GM12873 (cell line): ENCODE measurements at regions not wholly inside any gene's neighbourhood (a gene's known extent, or its start where the extent isn't known, plus 50 kb on each side); places are given as distances from the start of the nearest gene placed in this dataset.

Experiments used
- TF ChIP-seq, protein P1 (sequence below): IDR thresholded peaks from 2 replicates; pipeline ENCODE4 v1.5.1; 2012; ENCODE audit warnings: low read depth, mild to moderate bottlenecking, moderate library complexity, low read length, control low read depth; ENCODE audit not compliant: insufficient read depth; ENCODE audit errors: missing control alignments

DNA sequence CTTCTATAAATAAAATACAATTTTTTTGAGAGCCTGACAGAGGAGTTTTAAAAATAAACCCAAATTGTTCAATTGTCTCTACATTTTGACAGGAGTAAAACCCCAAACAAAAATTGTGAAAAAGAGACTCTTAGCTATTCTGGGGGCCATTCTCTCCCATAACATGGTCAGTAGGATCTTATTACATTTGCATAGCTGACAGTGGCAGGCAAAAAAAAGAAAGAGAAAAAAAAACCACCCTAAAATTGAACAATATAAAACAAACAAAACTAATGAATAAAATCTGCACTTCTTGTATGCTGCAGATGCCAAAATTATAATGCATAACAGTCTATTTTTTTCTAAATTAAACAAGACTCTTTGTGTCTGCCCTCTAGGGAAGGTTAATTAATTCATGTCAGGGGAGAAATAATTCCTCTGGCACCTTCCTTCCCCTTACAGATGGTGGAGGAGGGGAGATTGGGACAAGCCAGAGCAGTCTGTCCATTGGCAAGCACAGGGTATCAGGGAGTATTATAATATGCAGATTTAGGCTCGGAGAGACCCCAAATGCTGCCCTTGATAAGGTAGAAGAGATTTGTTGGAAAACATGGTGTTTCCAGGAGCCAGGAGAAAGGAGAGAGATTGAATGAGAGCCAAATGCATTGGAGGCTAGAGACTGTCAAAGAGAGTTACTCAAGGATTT is 79.7 kb upstream of the CDH6 start:
- TF ChIP-seq, protein P1, sequence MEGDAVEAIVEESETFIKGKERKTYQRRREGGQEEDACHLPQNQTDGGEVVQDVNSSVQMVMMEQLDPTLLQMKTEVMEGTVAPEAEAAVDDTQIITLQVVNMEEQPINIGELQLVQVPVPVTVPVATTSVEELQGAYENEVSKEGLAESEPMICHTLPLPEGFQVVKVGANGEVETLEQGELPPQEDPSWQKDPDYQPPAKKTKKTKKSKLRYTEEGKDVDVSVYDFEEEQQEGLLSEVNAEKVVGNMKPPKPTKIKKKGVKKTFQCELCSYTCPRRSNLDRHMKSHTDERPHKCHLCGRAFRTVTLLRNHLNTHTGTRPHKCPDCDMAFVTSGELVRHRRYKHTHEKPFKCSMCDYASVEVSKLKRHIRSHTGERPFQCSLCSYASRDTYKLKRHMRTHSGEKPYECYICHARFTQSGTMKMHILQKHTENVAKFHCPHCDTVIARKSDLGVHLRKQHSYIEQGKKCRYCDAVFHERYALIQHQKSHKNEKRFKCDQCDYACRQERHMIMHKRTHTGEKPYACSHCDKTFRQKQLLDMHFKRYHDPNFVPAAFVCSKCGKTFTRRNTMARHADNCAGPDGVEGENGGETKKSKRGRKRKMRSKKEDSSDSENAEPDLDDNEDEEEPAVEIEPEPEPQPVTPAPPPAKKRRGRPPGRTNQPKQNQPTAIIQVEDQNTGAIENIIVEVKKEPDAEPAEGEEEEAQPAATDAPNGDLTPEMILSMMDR, result no peak

DNA sequence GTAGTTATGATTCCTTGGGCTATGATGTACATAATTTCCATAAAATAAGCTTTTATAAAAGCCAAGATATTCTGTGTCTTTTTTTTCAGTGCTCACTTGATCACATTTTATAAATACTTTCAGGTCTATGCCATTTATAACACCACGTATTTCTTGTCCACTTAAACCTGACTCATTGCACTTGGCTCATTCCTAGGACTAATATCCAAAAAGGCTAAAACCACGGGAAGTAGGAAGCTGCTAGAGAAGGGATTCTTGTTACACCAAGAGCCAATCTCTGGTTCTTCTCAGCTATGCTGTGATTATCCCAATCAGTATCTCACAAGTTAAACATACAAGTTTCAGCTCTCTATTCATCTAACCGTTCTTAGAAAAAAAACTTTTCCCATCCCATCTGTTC is 80.4 kb upstream of the CDH6 start:
- TF ChIP-seq, protein P1, result no peak

DNA sequence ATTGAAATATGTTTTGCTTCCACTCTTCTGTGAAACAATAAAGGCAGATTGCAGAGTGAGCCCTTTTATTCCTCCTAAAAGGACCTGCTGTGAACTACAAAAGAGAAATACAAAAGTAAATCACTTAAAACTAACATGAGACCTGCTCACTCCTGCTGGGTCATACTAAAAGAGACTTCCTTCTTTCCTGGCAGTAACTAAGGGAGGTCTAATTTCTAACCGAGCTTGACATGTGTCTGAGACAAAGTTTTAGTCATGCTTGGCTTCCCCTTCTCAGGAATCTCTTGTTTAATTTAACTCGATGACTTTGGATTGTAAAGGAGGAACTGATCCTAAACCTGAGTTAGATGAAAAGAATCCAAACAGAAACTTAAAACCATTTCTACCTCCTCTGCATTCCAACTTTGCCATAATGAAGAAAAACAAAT is 86.4 kb upstream of the CDH6 start:
- TF ChIP-seq, protein P1, result no peak

DNA sequence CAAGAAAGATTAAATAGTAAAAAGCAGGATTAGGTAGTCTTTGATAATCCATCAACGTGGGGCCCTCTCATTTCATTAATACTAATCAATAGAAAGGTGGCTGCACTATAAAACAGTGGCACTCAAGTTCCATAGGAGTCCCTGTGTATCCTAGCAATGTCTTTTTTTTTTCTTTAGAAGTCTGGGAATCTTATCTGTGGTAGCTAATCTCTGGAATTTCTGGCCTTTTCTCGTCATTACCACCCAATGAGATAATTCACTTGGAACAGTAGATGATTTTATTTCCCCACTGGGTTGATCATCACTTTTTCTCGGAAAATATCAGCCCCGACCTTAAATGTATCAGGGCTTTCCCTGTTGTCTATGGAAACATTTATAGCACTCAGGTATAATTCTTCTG is 86.8 kb upstream of the CDH6 start:
- TF ChIP-seq, protein P1, result no peak

DNA sequence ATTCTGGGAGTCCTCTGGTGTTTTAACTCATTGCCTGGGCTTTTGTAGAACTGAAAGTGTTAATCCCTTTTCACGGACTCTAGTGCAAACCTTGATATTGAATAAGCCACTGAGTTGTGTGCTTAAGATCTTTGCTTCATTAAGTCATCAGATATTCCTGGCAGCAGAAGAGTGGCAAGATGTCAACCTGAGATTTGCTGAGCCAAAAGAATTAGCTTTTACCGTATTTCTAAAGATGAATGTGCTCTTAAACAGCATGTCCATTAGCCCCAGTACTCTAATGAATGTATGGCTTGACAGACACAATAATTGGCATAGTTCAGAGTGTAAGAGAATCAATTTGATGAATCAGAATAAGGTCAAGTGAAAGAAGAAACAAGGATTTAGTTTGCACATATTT is 87.2 kb upstream of the CDH6 start:
- TF ChIP-seq, protein P1, result no peak

DNA sequence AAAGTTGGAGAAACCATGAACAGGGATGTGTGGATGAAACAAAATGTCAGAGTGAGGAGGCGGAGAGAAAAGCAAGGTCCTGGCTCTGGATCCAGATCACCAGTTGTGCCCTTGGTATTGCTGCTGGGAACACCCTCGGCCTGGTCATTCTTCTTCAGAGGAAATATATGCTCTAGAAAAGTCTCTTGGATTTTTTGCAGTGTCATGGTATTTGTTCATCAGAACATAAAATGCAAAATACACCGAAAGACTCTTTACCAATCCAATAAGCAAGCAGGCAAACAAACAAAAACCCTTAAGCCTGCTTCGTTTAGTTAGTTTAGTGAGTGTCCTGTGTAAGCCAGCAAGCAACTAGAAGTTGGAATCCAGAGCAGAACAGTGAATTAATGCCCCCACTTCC is 88.7 kb upstream of the CDH6 start:
- TF ChIP-seq, protein P1, result no peak

DNA sequence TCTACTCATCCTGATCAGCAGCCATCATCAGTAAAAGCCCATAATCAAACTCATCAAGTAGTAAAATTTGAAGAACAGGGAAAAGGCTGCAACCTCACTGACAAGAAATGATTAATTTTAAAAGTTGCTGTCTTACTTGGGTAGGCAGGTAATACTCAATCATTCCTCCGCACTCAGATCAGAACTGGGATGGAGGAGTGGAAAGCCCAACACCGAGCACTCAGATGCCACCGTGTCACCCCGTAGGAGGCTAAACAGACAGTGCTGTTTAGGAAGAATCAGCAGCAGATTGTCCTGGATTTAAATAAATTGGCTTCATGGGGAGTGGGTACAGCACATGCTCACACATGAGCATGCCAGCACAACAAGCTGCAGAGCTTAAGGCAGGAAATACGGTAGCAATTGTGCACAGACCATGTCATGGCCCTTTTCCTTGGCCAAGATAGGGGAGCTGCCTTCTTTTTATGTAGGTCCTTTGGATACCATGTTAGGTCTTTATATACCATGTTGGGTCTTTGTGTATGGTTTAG is 92.6 kb upstream of the CDH6 start:
- TF ChIP-seq, protein P1, result no peak
